ENCODE measurements at regions not wholly inside any gene's neighbourhood (a gene's known extent, or its start where the extent isn't known, plus 50 kb on each side); places are given as distances from the start of the nearest gene placed in this dataset.

DNA sequence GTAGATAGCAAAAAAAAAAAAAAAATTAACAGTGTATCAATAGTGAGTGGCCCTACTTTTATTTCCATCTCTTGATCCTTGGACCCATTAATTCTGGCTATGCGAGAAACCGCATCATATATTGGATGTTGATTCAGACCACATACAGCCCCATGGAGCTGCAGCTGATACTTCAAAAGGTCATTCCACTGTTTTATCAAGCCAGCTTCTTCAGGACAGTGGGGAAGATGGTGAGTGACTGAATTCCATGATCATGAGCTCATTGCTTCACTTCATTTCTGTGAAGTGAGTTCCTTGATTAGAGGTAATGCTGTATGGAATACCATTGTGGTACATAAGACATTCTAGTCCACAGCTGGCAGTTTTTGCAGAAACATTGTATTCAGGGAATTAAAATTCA, 222.9 kb upstream of the MEF2C start:
- no peak for DNase-seq

DNA sequence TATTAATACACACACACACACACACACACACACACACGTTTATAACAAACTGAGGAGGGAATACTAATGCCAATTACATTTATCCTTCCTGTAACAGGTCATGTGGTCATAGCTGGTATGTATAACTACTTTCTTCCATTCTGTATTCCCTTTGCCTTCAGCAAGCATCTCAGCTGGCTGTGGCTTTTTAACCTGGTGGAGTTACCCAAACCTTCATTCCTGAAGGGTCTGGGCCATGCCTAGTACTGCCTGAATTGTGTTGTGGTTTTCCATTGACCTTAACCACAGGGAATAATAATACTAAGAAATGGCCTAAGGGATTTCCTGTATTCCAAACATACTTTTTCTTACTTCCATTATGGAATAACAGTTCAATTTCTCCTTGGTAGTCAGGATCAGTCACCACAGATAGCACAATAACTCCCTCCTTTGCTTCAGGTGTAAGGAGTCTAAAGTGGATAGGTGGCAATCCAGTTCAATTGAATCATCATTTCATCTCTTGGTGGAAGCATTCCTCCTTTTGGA, 222.2 kb upstream of the MEF2C start:
- no peak for DNase-seq

DNA sequence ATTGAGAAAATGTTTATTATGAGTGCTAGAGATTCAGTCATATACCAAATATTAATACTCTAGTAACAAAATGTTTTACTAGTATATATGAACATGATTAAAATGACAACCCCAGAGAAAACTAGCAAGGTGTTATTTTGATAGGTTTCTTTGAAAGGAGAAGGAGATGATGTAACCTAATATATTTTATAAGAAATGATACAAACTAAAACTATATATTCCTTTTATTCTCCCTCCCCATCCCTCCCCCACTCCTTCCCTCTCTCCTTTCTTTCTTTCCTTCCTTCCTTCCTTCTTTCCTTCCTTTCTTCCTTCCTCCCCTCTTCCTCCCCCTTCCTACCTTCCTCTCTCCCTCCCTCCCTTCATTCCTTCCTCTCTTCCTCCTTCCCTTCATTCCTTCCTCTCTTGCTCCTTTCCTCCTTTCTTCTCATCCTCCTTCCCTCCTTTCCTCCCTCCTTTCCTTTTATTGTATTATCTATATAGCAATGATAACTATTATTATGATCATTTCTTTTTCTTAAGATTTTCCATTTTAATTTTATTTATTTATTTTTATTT, 215.3 kb upstream of the MEF2C start:
- DNase-seq, result no peak

DNA sequence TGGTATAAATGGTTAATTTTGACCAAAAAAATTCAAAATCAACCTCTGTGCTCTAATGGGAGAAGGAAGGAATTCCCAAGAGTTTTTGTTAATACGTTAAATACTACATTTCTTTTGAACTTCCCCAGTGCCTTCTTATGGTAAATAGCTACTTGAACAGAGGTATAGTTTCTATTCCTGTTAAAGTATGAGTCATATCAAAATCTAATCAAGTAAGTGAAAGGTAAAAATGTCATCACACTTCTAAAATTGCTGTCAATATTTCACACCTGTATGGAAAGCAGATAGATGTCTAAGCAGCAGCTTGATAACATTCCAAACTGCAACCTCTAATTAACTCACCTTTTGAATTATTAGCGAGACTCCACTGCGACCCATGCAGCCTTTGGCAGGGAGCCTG, 214.1 kb upstream of the MEF2C start:
- no peak for DNase-seq

DNA sequence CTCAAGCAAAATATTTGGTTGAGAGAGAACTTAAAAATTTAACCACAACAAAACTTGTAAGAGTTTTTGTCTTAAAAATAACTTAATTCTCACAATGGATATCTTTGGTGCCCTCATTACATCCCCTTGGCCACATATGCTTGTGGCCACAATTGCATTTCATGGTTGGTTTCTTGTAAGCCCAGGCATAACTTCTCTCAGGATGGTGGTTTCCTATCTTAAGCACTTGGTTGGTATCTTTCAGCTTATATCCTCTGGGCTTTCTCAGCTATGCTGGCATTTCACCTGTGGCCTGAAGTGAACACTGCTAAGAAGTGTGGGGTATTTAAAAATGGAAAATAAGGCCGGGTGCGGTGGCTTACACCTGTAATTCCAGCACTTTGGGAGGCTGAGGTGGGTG, 212.4 kb upstream of the MEF2C start:
- no peak for DNase-seq

DNA sequence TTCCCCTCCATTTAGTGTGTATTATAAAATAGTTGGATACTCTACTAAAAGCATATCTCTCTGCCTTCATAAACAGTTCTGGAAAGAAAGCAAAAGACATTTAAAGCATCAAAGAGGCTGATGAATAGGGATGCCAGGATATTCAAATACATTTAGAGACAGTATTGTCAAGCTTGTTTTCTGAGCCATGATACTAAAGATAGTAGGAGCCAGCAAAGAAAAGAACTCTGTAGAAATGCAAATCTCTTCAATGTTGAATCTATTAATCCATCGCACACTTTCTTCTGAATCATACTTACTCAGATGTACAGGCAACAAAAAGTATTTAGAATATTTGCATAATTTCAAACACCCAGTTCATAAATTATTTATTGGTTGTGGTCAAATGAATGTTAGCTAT, 207.1 kb upstream of the MEF2C start:
- DNase-seq, result no peak

DNA sequence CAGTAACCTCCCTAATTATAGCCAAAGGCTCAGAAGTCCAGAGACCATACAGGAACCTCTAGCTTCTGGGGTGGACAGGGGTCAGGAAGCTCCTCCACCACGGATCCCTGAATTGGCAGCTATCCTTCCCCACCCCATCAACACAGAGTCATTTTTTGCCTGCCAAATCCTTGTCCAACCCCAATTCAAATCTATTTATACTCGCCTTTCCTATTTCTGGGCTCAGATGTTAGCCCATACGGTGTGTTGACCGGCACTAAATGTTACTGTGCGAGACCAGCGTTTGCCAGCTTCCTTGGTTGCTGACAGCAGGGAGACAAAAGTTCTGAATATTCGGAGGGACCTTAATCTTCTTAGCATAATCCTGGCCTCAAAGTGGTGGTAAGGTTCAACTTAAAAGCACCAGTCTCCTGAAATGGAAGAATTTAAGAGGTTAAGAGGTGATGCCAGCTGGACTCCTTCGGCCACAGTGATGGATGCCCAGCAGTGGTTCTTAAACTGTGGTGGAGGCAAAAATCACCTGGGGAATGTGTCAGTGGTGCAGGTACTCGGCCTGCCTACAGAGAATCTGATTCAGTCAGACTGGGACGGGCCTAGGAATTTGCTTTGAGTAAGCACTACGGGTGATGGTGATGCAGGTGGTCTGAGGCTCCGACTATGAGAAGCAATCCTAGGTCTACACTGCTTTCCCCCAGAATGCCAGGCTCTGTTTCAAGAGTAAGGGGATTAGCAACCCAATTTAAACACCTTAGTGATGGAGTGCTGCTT, 204.8 kb upstream of the MEF2C start:
- no peak for DNase-seq

DNA sequence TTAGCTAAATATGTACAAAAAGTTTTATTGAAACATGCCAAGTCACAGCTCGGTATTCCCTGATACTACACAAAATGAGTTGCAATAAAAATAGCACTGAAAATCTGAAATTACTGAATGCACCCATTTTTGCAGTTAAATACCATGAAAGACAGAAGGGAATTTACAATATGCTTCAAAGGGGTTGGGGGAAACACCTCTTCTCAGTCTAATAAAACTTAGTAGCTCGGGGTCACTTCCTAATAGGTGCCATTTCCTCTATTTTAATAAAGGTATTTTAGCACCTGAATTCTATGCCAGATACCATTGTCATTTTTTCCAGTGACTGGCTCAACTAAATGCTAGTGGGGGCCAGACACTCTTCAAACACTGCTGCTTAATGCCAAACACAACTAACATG, 204.1 kb upstream of the MEF2C start:
- no peak for DNase-seq

DNA sequence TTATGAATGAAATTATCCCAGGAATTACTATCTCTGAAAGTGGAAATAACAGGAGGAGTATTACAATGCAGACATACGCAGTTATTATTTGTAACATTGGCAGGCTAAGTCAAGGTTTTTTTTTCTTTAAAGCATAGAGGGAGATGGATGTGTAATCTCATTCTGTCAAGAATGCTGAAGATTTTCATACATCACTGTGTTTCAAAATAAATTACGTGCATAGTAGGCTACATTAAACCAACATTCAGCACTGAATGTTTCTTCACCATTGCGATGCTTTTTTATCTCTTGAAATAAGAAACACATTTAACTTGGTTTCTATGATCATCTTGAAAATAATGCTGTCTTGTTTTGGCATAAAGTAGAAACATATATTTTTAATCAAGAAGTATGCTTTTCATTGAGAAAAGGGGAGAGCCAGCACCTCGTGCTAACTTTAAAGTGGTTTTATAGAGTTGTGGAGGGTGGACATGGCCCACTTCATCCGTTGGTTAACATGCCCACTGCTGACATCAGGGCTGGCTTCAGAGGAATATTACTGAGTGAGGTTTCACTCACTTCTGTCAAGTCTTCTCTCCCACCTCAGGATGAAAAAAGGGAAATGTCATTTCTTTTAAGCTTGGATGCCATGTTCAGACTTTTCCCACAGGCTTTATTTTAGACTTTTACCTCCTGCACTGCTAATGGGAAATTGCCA, 203.6 kb upstream of the MEF2C start:
- DNase-seq, result no peak

DNA sequence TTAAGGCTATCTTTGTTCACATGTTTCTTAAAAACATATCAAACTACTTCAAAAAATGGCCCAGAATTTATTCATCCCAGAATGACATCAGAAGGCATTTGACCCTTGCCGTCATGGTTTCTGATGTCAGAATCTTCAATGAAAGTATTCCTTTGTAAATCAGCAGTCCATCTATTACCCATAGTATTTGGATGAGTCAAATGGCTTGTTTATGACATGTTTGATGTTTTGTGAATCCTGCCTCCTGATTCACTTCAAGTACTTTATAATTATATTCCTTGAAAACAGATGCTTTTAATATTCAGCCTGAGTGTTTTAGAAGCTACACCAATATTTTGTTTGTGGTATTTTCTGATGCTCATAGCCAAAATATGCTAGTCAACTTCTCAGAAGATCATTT, 200.8 kb upstream of the MEF2C start:
- no peak for DNase-seq

DNA sequence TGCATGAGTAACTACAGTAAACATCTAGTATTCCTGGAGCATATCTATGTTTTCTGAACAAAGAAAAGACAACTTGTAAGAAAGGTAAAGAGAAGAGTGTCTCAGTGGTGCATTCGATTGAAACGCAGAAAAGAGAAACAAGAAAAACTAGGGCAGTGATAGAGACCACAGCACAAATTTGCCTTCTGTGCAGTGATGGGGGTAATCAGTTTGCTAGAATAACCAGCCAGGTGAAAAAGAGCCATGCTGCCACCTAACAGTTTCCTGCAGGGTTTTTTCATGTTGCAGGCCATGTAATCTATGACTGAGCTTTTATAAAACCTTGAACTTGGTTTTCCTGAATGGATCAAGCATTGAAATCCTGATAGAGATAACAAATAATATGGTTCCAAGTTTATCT, 198.4 kb upstream of the MEF2C start:
- no peak for DNase-seq

DNA sequence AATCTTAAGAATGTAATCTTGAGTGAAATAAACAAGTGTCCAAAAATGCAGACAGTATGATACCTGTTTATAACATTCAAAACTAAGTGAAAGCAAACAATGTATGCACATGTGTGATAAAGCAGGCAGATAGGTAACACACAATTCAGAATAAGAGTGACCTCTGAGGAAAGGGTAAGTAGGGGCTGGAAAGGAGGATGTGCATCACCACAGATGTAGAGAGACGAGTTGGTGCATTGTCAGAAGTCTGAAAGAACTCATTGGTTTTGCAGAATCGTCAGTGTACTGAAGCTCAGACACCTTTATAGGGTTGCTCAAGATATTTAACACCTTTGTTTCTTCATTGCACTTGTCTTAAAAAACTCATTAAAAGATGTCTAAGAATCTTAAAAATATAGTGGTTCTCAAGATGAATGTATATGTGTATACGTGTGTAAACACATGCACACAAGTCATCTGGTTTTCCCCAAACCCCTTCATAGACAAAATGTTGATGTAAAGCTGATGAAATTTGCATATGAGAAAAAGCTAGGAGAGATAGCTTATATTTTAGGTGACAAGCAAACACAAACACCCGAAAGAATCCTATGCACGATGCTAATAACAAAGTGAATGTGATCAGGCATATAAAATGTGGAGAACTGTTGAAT, 197.6 kb upstream of the MEF2C start:
- DNase-seq, result no peak

DNA sequence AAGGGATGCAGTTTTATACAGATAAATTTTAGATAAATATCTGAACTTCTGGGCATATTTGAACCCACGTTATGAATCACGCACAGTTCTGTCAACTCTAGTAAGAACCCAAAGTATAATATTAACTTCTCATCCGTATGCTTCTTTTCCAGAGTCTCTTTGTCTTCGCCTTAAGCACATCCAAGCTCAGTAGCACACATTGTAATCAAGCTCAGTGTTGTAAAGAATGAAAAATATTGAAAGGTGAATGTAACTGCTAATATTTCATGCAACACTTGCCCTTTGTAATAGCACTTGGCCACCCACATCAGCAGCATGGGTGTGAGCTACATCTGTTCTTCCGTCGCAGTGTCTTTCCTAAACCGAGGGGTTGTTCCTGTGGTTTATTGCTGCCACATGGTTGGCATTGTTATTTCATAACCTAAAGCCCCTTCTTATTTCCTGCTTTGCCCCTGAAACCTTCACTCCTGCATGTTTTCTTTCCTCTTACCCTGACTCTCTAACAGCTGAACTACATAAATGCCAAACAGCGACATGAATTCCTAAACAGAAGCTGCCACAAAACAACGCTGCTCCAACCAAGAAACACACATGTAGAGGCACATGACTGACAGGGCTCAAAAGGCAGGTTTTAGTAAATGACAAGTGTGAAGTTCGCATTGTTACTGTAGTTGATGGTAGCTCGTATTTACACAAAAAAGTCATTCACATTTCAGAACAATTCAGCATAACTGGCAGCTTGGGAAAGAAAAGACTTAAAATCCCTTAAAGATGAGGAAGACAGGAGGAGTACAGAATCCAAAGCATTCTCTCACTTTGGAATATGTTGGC, 190.1 kb upstream of the MEF2C start:
- no peak for DNase-seq

DNA sequence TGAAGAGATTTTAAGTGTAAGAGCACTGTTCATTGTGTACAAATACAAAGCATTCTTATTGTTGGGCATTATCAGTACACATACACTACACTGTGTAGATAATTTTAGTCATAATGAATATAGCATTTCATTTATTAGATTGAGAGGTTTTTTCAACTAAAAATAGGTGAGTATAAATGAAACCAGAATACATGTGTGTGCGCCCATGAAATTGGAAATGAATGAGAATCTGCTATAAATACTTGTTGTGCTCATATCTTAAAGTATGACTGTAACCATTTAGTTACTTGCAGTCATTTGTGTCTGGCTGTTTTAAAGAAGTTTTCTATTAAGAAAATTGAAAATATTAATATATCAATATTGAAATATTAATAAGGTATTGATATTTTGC, 189.0 kb upstream of the MEF2C start:
- no peak for DNase-seq

DNA sequence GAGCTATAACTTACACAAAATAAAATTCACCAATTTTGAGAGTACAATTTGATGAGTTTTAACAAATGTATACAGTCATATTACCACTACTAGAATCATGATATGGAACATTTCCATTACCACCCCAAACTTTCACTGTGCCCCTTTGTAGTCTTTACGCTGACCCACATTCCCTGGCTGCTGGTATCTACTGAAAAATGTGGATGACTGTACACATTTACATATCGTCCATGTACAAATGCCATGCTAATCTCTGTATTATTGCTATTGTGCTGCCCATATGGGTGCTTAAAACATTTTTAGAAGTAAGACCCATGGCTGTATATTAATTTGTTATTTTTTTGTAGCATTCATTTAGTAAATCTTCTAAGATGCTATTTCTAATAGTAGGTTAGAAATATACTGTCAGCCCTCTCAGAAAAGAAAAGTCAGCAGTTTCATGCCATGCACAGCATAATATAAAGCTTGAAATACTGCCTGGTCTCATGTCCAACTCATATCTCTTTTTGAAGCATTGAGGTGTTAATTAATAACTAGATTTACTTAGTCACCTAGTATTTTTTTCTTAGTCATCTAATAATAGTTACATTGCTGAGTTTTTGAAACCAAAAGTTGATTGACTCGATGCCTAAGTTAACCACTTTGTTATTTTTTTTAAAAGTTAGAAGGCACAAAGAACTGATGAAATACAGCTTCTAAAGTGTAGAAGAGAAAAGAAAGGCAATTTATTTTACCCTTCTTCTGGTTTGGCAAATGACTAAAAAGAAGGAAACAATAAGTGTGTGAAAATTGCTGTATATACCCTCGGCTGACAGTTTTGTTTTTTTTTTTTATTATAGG, 188.3 kb upstream of the MEF2C start:
- no peak for DNase-seq

DNA sequence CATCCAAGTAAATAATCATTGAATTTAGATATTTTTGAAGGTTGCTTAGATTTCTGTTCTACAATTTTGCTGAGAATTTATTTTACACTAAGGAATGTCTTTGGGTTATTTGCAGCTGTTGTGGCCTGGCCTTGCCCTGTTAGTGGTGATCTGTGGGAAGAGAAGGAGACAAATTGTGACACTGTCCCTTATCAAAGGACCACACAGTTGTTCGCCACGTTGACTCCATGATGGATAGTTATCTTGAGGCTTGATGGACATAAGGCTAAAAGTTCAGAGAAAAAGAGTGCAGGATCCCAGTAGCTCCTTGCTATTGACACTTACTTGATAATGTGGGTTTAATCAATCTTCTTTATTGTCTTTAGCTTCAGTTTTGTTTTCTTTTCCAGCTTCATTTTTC, 186.6 kb upstream of the MEF2C start:
- no peak for DNase-seq

DNA sequence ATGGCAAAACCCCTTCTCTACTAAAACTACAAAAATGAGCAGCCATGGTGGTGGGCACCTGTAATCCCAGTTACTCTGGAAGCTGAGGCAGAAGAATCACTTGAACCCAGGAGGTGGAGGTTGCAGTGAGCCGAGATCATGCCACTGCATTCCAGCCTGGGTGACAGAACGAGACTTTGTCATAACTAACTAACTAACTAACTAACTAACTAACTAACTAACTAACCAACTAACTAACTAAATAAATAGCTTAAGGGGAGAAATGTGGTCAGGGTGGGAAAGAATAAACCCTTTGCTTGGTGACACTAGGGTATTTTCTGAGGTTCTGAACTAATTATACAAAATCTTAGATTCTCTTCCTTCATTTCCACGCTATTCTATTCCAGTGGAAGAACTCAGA, 184.4 kb upstream of the MEF2C start:
- DNase-seq, result no peak

DNA sequence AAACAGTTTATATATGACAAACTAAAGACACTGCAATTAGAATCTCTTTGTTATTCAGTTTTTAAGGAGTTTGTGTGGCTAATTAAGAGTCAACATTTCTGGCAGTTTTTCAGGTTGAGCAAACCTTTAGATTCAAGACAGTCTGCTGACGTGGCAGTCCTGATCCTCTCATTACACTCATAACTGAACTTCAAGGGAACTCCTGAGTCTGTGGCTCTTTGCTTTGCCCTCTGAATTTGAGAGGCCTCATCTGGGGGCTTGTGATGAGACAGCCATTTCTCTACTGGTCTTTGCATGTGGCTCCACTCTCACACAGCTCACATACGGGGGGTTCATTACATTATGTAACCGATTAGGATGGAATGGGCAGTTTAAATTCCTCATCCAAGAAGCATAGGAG, 182.9 kb upstream of the MEF2C start:
- DNase-seq, result peak; percentile 81

DNA sequence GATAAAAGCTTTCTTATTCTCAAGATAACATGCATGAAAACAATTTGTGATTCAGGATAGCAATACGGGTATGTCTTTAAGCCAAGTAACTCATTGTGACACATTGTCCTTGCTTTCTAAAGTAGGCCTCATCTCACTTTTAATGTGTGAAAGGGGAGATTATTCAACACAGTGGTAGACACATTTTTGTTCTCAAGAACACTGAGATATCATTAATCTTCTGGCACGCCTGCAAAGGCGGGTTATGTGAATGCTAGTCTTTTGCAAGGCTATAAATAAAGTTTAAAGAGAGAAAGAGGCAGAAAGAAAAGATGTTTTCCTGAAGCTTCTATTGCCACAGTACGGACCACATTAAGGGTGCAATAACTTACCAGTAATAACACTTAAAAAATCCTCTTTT, 181.8 kb upstream of the MEF2C start:
- DNase-seq, result peak; percentile 17

DNA sequence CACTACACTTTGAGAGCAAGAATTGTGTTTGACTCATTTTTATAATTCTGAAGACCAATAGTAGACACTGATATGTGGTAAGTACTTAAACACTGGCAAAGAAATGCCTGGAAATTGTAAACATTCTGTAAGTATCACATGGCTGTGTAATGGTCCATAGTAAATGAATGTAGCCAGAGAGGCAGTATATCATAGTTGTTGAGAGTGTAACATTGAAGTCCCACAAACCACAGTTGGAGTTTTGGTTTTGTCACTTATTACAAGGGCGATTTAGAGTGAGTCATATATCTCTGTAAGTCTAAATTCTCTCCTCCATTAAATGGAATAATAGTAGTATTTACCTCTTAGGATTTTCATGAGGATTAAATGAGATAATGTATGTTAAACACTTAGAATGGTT, 181.1 kb upstream of the MEF2C start:
- DNase-seq, result peak; percentile 48

DNA sequence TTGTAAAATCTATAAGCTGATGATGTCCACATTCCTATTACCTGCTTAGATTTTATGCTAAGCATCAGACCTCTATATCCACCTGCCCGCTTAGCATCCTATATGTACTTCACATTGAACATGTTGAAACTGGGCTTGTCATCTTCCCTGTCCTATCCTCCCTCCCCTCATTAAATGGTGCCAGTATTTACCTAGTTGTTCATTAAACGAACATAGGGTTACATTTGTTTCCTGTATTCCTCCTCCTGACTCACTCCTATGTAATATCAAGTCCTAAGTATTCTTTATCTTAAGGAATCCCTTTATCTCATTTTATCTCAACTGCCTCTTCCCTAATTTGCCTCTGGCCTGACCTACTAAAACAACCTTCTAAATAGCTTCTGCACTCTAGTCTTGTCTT, 177.8 kb upstream of the MEF2C start:
- DNase-seq, result no peak

DNA sequence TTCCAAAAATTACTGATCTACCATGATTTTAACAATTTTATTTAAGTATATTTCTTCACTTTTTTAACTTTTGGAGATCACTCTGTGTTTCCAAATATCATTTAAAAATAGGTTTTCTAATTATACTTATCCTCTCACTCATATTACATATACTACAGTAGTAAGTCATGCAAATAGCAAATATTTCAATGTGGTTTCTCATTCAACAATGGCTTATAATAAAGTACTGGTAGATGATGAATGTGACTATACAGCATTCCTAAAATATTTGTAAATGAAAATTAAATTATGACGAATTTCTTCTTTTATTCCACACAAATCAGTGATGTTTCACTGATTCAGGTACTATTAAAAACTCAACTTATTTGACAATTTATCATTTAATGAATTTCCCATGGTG, 176.3 kb upstream of the MEF2C start:
- DNase-seq, result no peak
